K562 (cell line): ENCODE measurements at regions not wholly inside any gene's neighbourhood (a gene's known extent, or its start where the extent isn't known, plus 50 kb on each side); places are given as distances from the start of the nearest gene placed in this dataset.
A peak's percentile ranks its signal among the peaks of the same experiment; 100 is the strongest.

Source experiments
- ATAC-seq: fragments of 200-7000 bp; cut with Tn5 transposase; 3 replicates; pipeline ENCODE4 v1.9.1; 2020; ENCODE audit warnings: moderate library complexity
- BruUV-seq: library from RNA; stranded (reverse); fragments of 400-500 nt; replicated peaks from 2 replicates; lab custom pipeline; 2021; lab: Mats Ljungman, UMichigan
- CTCF ChIA-PET: fragments of 300-600 bp; formaldehyde crosslinking; extraction: SDS; loops from one replicate; lab custom pipeline; 2021; ENCODE audit warnings: low intra/inter-chr PET ratio; lab: Yijun Ruan, JAX
- POLR2A ChIA-PET: fragments of 300-600, 350-650 bp; sonication (Branson Sonifier 250); formaldehyde crosslinking; extraction: SDS; loops from one replicate; lab custom pipeline; 2021; ENCODE audit warnings: antibody characterized with exemption, inconsistent platforms; lab: Yijun Ruan, JAX
- DNase-seq, 4 experiments: peaks; one replicate each; pipeline versions ENCODE4 v3.0.0 to v3.0.0-alpha.2; 2011 to 2018; ENCODE audit warnings: low spot score in 3 of 4, mixed read lengths in 3 of 4; ENCODE audit errors: extremely low read depth in 1 of 4
- FAIRE-seq: peaks from 2 replicates; lab custom pipeline; 2011; peaks lifted over from hg19 to GRCh38; lab: Jason Lieb, UNC
- H2AFZ ChIP-seq: 2 replicates; pipeline ENCODE4 v1.6.0; 2011; ENCODE audit warnings: low read depth, low read length, control low read depth, inconsistent platforms
- H3K27ac ChIP-seq: fragments of 200-600 bp; 3 replicates; pipeline ENCODE4 v1.8.0; 2011; ENCODE audit warnings: low read depth, mild to moderate bottlenecking, control low read depth, inconsistent platforms, low read length, moderate library complexity, mixed read lengths; ENCODE audit errors: extremely low read depth
- H3K27me3 ChIP-seq, 2 experiments: fragments of 300-600 bp in 1 of 2; 2 replicates in 1 of 2; 3 replicates in 1 of 2; pipeline versions ENCODE4 v1.6.0 to v1.8.0; 2011; ENCODE audit warnings: inconsistent platforms in 2 of 2, low read length in 2 of 2, mild to moderate bottlenecking in 1 of 2, mixed read lengths in 1 of 2, moderate library complexity in 1 of 2; ENCODE audit not compliant: control insufficient read depth in 2 of 2, insufficient read depth in 2 of 2
- H3K36me3 ChIP-seq: fragments of 300-600 bp; 3 replicates; pipeline ENCODE4 v1.8.0; 2011; ENCODE audit warnings: mild to moderate bottlenecking, low read length, inconsistent platforms; ENCODE audit not compliant: control insufficient read depth, insufficient read depth
- H3K4me1 ChIP-seq, 2 experiments: fragments of 200-600 bp in 1 of 2; replicated peaks in 1 of 2; 2 replicates in 1 of 2; 3 replicates in 1 of 2; pipeline versions ENCODE4 v1.5.1 to v1.8.0; 2011; ENCODE audit warnings: inconsistent platforms in 2 of 2, low read length in 2 of 2, mild to moderate bottlenecking in 1 of 2, mixed read lengths in 1 of 2, moderate library complexity in 1 of 2; ENCODE audit not compliant: control insufficient read depth in 2 of 2, insufficient read depth in 2 of 2
- H3K4me2 ChIP-seq: 2 replicates; pipeline ENCODE4 v1.6.1; 2011; ENCODE audit warnings: low read length, control low read depth, inconsistent platforms, mixed read lengths; ENCODE audit not compliant: insufficient read depth
- H3K4me3 ChIP-seq: fragments of 200-600 bp; sonication (generic), shearing (Covaris generic); 2 replicates; pipeline ENCODE4 v1.5.1; 2016; ENCODE audit warnings: control low read depth, inconsistent platforms
- H3K79me2 ChIP-seq: fragments of 200-600 bp; 3 replicates; pipeline ENCODE4 v1.8.0; 2011; ENCODE audit warnings: low read length, inconsistent platforms; ENCODE audit not compliant: control insufficient read depth, insufficient read depth
- H3K9ac ChIP-seq, 2 experiments: 2 replicates each; pipeline versions ENCODE4 v1.6.0 to v1.6.1; 2011; ENCODE audit warnings: low read depth in 2 of 2, low read length in 2 of 2, control low read depth in 1 of 2, inconsistent platforms in 1 of 2, mild to moderate bottlenecking in 1 of 2, mixed read lengths in 1 of 2; ENCODE audit not compliant: insufficient read depth in 1 of 2
- H3K9me1 ChIP-seq: one replicate; pipeline ENCODE4 v1.6.0; 2011; ENCODE audit warnings: inconsistent platforms, mild to moderate bottlenecking, low read length, moderate library complexity; ENCODE audit not compliant: control insufficient read depth, insufficient read depth
- H3K9me3 ChIP-seq: replicated peaks from 2 replicates; pipeline ENCODE4 v1.5.1; 2011; ENCODE audit warnings: low read depth, low read length, inconsistent platforms; ENCODE audit not compliant: control insufficient read depth, insufficient read depth
- H4K20me1 ChIP-seq: replicated peaks from 2 replicates; pipeline ENCODE4 v1.6.1; 2011; ENCODE audit warnings: low read length, inconsistent platforms, mixed read lengths; ENCODE audit not compliant: control insufficient read depth, insufficient read depth
- KDM4B ChIP-seq, 2 experiments: fragments of 450-650 bp in 1 of 2; sonication (generic) in 1 of 2; IDR thresholded peaks; 2 replicates each; pipeline ENCODE4 v1.6.1; 2016 to 2017; ENCODE audit warnings: borderline replicate concordance in 2 of 2, antibody characterized with exemption in 1 of 2, low read depth in 1 of 2, mild to moderate bottlenecking in 1 of 2
- STAT5A ChIP-seq: IDR thresholded peaks from 2 replicates; pipeline ENCODE4 v1.6.1; 2012; ENCODE audit warnings: low read length, inconsistent platforms, borderline replicate concordance
- ZNF586 ChIP-seq: fragments of 450-650 bp; formaldehyde crosslinking; conservative IDR thresholded peaks from 2 replicates; pipeline ENCODE4 v1.4.0; 2020; ENCODE audit warnings: mild to moderate bottlenecking, moderate library complexity
- WGBS: fragments of 100-300 bp; shearing (Covaris generic); methylation state at CpG from one replicate; pipeline ENCODE4 v1.1.6; 2016; ENCODE audit warnings: low coverage, mixed read lengths; ENCODE audit not compliant: insufficient coverage; ENCODE audit errors: missing lambda C conversion rate; 5-methylcytosine and 5-hydroxymethylcytosine counted together
- in situ Hi-C: fragments of 300-500 bp; cut with MboI; formaldehyde crosslinking; loops from 4 replicates; pipeline ENCODE4 v1.15.0; 2018; ENCODE audit warnings: inconsistent platforms, mixed read lengths
- intact Hi-C: fragments of 100-400 bp; cut with micrococcal nuclease; formaldehyde crosslinking; loops from 2 replicates; pipeline ENCODE4 v1.14.2; 2022
- TF ChIP-seq, protein P1 (sequence below), 3 experiments: IDR thresholded peaks in 2 of 3; conservative IDR thresholded peaks in 1 of 3; 2 replicates each; pipeline ENCODE4 v1.5.1; 2011 to 2012; ENCODE audit warnings: low read length in 3 of 3, mild to moderate bottlenecking in 3 of 3, control low read depth in 2 of 3, improper control_type of control experiment in 1 of 3, inconsistent platforms in 1 of 3, low read depth in 1 of 3, mixed read lengths in 1 of 3, moderate library complexity in 1 of 3; ENCODE audit not compliant: insufficient read depth in 2 of 3
- TF ChIP-seq, protein P2 (sequence below): sonication (generic); formaldehyde crosslinking; IDR thresholded peaks from 2 replicates; pipeline ENCODE4 v1.8.1; 2022; ENCODE audit warnings: missing genetic modification reagents
- TF ChIP-seq, protein P3 (sequence below): fragments of 450-650 bp; IDR thresholded peaks from 2 replicates; pipeline ENCODE4 v1.6.1; 2016; ENCODE audit warnings: borderline replicate concordance

DNA sequence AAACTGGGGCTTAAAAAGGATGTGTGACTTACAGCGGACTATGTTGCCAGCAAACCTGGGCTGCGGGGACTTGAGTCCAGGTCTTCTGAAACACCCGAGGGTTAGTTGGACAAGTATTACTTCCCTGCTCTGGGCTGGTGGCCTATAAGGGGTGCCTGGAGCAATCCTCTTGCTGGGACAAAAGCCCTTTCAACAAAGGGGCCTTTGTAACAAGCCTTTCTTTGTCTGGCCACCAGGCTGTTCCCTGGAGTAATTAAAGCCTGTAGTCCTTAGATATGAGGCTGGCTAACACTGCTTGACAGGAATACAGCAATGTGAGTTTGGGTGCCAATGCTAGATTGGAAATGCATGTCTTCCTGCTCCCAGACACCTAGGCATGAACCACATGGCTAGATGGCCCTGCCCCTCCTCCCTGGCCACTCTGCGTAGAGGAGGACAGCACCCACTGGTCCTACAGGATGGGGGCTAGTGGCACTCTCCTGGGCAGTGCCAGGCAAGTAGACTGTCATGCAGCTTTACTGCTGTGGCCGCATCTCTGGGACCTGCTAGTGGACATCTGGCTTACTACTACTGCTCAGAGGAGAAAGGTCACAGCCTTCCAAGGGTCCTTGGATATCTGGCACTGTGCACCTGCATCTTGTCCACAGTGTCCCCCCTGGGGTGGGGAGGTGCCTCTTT, 343.1 kb downstream of the ZSWIM6 start:
- H3K79me2 ChIP-seq, result no peaks in the 10 kb centered on the region
- no peak overlapping the region for H2AFZ ChIP-seq
- in situ Hi-C loops (no loop called here), intact Hi-C loops (no loop called here)
- no peaks in the 10 kb centered on the region for H3K9me3 ChIP-seq
- FAIRE-seq (no peak), ATAC-seq (peak; percentile 55; the same call in 2 of the 3 replicates), DNase-seq (no peak)
- no peak overlapping the region for H3K27ac ChIP-seq
- POLR2A ChIA-PET, result no interaction called here
- H3K9ac ChIP-seq, result no peak overlapping the region
- no peak overlapping the region for H3K4me3 ChIP-seq
- no TSS peak for BruUV-seq
- TF ChIP-seq KDM4B (IDR thresholded peaks at IDR 0.05; ENCODE audit: borderline replicate concordance in 2 of 2, low read depth in 1 of 2) (no peak), STAT5A (no peak), ZNF586 (CRISPR knock-in tag) (no peak)
- TF ChIP-seq, protein P1, sequence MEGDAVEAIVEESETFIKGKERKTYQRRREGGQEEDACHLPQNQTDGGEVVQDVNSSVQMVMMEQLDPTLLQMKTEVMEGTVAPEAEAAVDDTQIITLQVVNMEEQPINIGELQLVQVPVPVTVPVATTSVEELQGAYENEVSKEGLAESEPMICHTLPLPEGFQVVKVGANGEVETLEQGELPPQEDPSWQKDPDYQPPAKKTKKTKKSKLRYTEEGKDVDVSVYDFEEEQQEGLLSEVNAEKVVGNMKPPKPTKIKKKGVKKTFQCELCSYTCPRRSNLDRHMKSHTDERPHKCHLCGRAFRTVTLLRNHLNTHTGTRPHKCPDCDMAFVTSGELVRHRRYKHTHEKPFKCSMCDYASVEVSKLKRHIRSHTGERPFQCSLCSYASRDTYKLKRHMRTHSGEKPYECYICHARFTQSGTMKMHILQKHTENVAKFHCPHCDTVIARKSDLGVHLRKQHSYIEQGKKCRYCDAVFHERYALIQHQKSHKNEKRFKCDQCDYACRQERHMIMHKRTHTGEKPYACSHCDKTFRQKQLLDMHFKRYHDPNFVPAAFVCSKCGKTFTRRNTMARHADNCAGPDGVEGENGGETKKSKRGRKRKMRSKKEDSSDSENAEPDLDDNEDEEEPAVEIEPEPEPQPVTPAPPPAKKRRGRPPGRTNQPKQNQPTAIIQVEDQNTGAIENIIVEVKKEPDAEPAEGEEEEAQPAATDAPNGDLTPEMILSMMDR (IDR thresholded peaks at IDR 0.05 in 2 of 3, conservative IDR thresholded peaks at IDR 0.05 in 1 of 3; ENCODE audit: insufficient read depth in 2 of 3, low read depth in 1 of 3, low read length in 3 of 3), result peak in 1 of 3 experiments; percentile 18; a peak in 1 of 6 replicates
- TF ChIP-seq, protein P2, sequence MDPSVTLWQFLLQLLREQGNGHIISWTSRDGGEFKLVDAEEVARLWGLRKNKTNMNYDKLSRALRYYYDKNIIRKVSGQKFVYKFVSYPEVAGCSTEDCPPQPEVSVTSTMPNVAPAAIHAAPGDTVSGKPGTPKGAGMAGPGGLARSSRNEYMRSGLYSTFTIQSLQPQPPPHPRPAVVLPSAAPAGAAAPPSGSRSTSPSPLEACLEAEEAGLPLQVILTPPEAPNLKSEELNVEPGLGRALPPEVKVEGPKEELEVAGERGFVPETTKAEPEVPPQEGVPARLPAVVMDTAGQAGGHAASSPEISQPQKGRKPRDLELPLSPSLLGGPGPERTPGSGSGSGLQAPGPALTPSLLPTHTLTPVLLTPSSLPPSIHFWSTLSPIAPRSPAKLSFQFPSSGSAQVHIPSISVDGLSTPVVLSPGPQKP (CRISPR knock-in tag), result no peak
- TF ChIP-seq, protein P3, sequence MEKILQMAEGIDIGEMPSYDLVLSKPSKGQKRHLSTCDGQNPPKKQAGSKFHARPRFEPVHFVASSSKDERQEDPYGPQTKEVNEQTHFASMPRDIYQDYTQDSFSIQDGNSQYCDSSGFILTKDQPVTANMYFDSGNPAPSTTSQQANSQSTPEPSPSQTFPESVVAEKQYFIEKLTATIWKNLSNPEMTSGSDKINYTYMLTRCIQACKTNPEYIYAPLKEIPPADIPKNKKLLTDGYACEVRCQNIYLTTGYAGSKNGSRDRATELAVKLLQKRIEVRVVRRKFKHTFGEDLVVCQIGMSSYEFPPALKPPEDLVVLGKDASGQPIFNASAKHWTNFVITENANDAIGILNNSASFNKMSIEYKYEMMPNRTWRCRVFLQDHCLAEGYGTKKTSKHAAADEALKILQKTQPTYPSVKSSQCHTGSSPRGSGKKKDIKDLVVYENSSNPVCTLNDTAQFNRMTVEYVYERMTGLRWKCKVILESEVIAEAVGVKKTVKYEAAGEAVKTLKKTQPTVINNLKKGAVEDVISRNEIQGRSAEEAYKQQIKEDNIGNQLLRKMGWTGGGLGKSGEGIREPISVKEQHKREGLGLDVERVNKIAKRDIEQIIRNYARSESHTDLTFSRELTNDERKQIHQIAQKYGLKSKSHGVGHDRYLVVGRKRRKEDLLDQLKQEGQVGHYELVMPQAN, result no peak
- H3K36me3 ChIP-seq, result no peaks in the 10 kb centered on the region
- no peaks in the 10 kb centered on the region for H4K20me1 ChIP-seq
- 0% methylated on average over 5 of the region's 5 CpGs for WGBS
- CTCF ChIA-PET, result interaction anchor here (0.7 kb wide), 1 partner anchor 875 kb away, joined by 3 read pairs; no protein-coding TSS in a partner anchor
- H3K4me2 ChIP-seq, result no peak overlapping the region
- H3K27me3 ChIP-seq, result peaks cover 0 to 8% of the 10 kb centered on the region in 2 experiments; a peak in 1 of 5 replicates
- no peaks in the 10 kb centered on the region for H3K9me1 ChIP-seq
- H3K4me1 ChIP-seq, result no peaks in the 10 kb centered on the region
